Neural progenitor cell (in vitro differentiated cells): ENCODE measurements at regions not wholly inside any gene's neighbourhood (a gene's known extent, or its start where the extent isn't known, plus 50 kb on each side); places are given as distances from the start of the nearest gene placed in this dataset.

Experiments
- DNase-seq: peaks from one replicate; pipeline ENCODE4 v3.0.0-alpha.2; 2016; ENCODE audit warnings: low spot score
- H2AFZ ChIP-seq: fragments of 200-600 bp; sonication (generic); replicated peaks from 2 replicates; pipeline ENCODE4 v1.6.1; 2016; ENCODE audit warnings: antibody characterized with exemption
- H3F3A ChIP-seq: fragments of 200-600 bp; sonication (generic); 2 replicates; pipeline ENCODE4 v1.6.1; 2016; ENCODE audit warnings: antibody characterized with exemption, low read depth
- H3K27ac ChIP-seq: fragments of 200-600 bp; sonication (generic); 2 replicates; pipeline ENCODE4 v1.5.1; 2016; ENCODE audit warnings: mild to moderate bottlenecking
- H3K27me3 ChIP-seq: fragments of 200-600 bp; sonication (generic); 2 replicates; pipeline ENCODE4 v1.6.1; 2016; ENCODE audit warnings: mild to moderate bottlenecking, moderate library complexity
- H3K36me3 ChIP-seq: fragments of 200-600 bp; sonication (generic); 2 replicates; pipeline ENCODE4 v1.5.1; 2016
- H3K4me1 ChIP-seq: fragments of 200-600 bp; sonication (generic); 2 replicates; pipeline ENCODE4 v1.6.1; 2016; ENCODE audit warnings: mixed run types
- H3K4me2 ChIP-seq: fragments of 200-600 bp; sonication (generic); 2 replicates; pipeline ENCODE4 v1.6.1; 2016
- H3K4me3 ChIP-seq: fragments of 200-600 bp; sonication (generic); 2 replicates; pipeline ENCODE4 v1.5.1; 2016
- H3K79me2 ChIP-seq: fragments of 200-600 bp; sonication (generic); 2 replicates; pipeline ENCODE4 v1.6.1; 2016; ENCODE audit warnings: low read depth
- H3K9ac ChIP-seq: fragments of 200-600 bp; sonication (generic); 2 replicates; pipeline ENCODE4 v1.6.1; 2016
- H3K9me3 ChIP-seq: fragments of 200-600 bp; sonication (generic); 2 replicates; pipeline ENCODE4 v1.5.1; 2016; ENCODE audit warnings: low read depth
- H4K20me1 ChIP-seq: fragments of 200-600 bp; sonication (generic); 2 replicates; pipeline ENCODE4 v1.6.1; 2016; ENCODE audit warnings: low read depth
- H3K27ac Mint-ChIP-seq: 3 replicates; pipeline ENCODE4 v1.8.0; 2021; ENCODE audit warnings: mixed read lengths
- H3K27me3 Mint-ChIP-seq: 2 replicates; pipeline ENCODE4 v1.8.0; 2022; ENCODE audit warnings: low read depth, mild to moderate bottlenecking, inconsistent platforms, moderate library complexity, mixed read lengths; ENCODE audit not compliant: insufficient read depth
- H3K36me3 Mint-ChIP-seq: 3 replicates; pipeline ENCODE4 v1.8.0; 2021; ENCODE audit warnings: mixed read lengths
- H3K4me1 Mint-ChIP-seq: 3 replicates; pipeline ENCODE4 v1.8.0; 2021; ENCODE audit warnings: mixed read lengths
- H3K4me3 Mint-ChIP-seq: 3 replicates; pipeline ENCODE4 v1.8.0; 2021; ENCODE audit warnings: mild to moderate bottlenecking, moderate library complexity, mixed read lengths
- H3K9me3 Mint-ChIP-seq: 3 replicates; pipeline ENCODE4 v1.8.0; 2020; ENCODE audit warnings: mixed read lengths
- EZH2 ChIP-seq: fragments of 200-600 bp; sonication (generic); IDR thresholded peaks from 2 replicates; pipeline ENCODE4 v1.6.1; 2017; ENCODE audit warnings: antibody characterized with exemption, mild to moderate bottlenecking, moderate library complexity
- EZH2phosphoT487 ChIP-seq: fragments of 200-600 bp; sonication (generic); IDR thresholded peaks from 2 replicates; pipeline ENCODE4 v1.6.1; 2017; ENCODE audit warnings: antibody characterized with exemption
- TF ChIP-seq, protein P1 (sequence below): fragments of 200-600 bp; sonication (generic); IDR thresholded peaks from 2 replicates; pipeline ENCODE4 v1.5.1; 2017; ENCODE audit warnings: antibody characterized with exemption, mild to moderate bottlenecking

DNA sequence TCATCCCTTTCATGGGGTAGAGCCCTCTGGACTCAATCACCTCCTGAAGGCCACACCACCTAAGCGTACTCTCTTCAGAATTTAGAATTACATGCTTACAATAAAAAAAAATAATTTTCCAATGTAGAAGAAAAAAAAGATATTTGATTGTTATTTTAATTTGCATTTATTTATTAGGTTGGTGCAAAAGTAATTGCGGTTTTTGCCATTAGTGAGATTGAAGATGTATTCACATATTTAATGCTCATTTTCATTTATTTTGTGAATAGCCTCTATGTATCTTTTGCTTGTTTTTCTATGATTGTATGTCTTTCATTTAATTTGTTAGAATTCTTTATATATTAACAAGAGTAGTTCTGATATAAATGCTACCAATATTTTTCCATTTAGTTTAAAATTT, 220.5 kb downstream of the RND3 start:
- no peak overlapping the region for H3K27ac Mint-ChIP-seq

DNA sequence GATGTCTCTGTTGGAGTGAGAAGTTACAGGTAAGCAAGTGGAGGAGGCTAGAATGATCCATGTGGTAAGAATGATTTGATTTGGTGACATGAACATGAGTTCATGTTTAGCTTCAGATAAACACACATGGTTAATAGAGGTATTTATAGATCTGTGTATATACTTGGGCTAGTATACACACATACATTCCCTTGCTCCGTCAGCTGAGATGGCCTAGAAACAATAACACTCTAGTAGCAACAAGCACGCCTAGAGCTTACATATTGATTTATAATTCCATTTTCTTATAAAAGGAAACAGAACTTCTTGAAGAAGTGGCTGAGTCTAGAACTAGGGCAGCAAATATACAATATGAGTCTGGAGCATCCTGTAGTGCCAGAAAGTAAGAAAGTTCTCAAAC, 223.0 kb downstream of the RND3 start:
- Mint-ChIP-seq H3K36me3 (no peaks in the 10 kb centered on the region), H3K9me3 (peaks cover 32% of the 10 kb centered on the region), H3K4me3 (no peak overlapping the region), H3K4me1 (peaks cover 14% of the 10 kb centered on the region), H3K27me3 (peaks cover 8% of the 10 kb centered on the region), H3K27ac (no peak overlapping the region)
- H3K36me3 ChIP-seq, result no peaks in the 10 kb centered on the region
- no peak for DNase-seq
- H3K27me3 ChIP-seq, result no peaks in the 10 kb centered on the region
- TF ChIP-seq EZH2, result no peak
- TF ChIP-seq EZH2phosphoT487, result no peak
- TF ChIP-seq, protein P1, sequence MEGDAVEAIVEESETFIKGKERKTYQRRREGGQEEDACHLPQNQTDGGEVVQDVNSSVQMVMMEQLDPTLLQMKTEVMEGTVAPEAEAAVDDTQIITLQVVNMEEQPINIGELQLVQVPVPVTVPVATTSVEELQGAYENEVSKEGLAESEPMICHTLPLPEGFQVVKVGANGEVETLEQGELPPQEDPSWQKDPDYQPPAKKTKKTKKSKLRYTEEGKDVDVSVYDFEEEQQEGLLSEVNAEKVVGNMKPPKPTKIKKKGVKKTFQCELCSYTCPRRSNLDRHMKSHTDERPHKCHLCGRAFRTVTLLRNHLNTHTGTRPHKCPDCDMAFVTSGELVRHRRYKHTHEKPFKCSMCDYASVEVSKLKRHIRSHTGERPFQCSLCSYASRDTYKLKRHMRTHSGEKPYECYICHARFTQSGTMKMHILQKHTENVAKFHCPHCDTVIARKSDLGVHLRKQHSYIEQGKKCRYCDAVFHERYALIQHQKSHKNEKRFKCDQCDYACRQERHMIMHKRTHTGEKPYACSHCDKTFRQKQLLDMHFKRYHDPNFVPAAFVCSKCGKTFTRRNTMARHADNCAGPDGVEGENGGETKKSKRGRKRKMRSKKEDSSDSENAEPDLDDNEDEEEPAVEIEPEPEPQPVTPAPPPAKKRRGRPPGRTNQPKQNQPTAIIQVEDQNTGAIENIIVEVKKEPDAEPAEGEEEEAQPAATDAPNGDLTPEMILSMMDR, result no peak
- no peaks in the 10 kb centered on the region for H4K20me1 ChIP-seq
- no peak overlapping the region for H3K9ac ChIP-seq
- peaks cover 22% of the 10 kb centered on the region for H3K4me1 ChIP-seq
- no peak overlapping the region for H3K27ac ChIP-seq
- H3F3A ChIP-seq, result peaks cover 9% of the 10 kb centered on the region
- no peaks in the 10 kb centered on the region for H3K9me3 ChIP-seq
- H3K79me2 ChIP-seq, result no peaks in the 10 kb centered on the region
- H2AFZ ChIP-seq, result no peak overlapping the region
- no peak overlapping the region for H3K4me2 ChIP-seq
- H3K4me3 ChIP-seq, result no peak overlapping the region

More for the DNA sequence above, 220.5 kb downstream of the RND3 start:
- Histone ChIP-seq H2AFZ (no peak overlapping the region), H3K9ac (no peak overlapping the region), H4K20me1 (no peaks in the 10 kb centered on the region), H3K4me3 (no peak overlapping the region), H3K79me2 (no peaks in the 10 kb centered on the region), H3K4me2 (no peak overlapping the region), H3F3A (no peaks in the 10 kb centered on the region), H3K27ac (no peak overlapping the region), H3K27me3 (no peaks in the 10 kb centered on the region), H3K9me3 (no peaks in the 10 kb centered on the region), H3K4me1 (peaks cover 10% of the 10 kb centered on the region), H3K36me3 (no peaks in the 10 kb centered on the region)
- H3K4me1 Mint-ChIP-seq, result peaks cover 14% of the 10 kb centered on the region
- H3K36me3 Mint-ChIP-seq, result peaks cover 1% of the 10 kb centered on the region
- no peak for DNase-seq
- peaks cover 8% of the 10 kb centered on the region for H3K27me3 Mint-ChIP-seq
- TF ChIP-seq, protein P1, result no peak
- TF ChIP-seq EZH2phosphoT487 (no peak), EZH2 (no peak)
- no peak overlapping the region for H3K4me3 Mint-ChIP-seq
- peaks cover 16% of the 10 kb centered on the region for H3K9me3 Mint-ChIP-seq

DNA sequence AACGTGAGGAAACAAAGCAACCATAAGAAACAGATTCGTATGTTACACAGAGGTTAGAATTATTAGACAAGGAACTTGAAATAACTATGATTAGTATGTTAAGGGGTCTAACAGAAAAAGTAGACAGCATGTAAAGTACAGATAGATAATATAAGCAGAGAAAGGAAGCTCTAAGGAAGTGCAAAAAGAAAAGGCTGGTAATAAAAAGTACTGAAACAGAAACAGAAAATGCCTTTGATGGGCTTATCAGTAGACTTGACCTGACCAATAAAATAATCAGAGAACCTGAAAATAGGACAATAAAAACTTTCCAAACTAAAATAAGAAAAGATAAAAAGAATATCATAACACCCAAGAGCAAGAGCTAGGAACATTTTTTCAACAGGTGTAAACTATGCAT, 225.8 kb downstream of the RND3 start:
- H3K27me3 ChIP-seq, result no peaks in the 10 kb centered on the region
- H3K9me3 Mint-ChIP-seq, result peaks cover 32% of the 10 kb centered on the region
- DNase-seq, result no peak
- H3K27ac Mint-ChIP-seq, result no peak overlapping the region
- H3K36me3 ChIP-seq, result no peaks in the 10 kb centered on the region
- no peak overlapping the region for H2AFZ ChIP-seq
- H4K20me1 ChIP-seq, result no peaks in the 10 kb centered on the region
- no peak overlapping the region for H3K4me3 Mint-ChIP-seq
- no peak overlapping the region for H3K27ac ChIP-seq
- H3F3A ChIP-seq, result peaks cover 9% of the 10 kb centered on the region
- peaks cover 14% of the 10 kb centered on the region for H3K4me1 ChIP-seq
- H3K4me2 ChIP-seq, result no peak overlapping the region
- no peak overlapping the region for H3K4me3 ChIP-seq
- H3K9ac ChIP-seq, result no peak overlapping the region
- TF ChIP-seq EZH2phosphoT487, result no peak
- TF ChIP-seq, protein P1, result no peak
- TF ChIP-seq EZH2, result no peak
- H3K9me3 ChIP-seq, result no peaks in the 10 kb centered on the region
- no peaks in the 10 kb centered on the region for H3K79me2 ChIP-seq
- peaks cover 8% of the 10 kb centered on the region for H3K27me3 Mint-ChIP-seq
- no peaks in the 10 kb centered on the region for H3K36me3 Mint-ChIP-seq
- peaks cover 3% of the 10 kb centered on the region for H3K4me1 Mint-ChIP-seq
